ENCODE measurements at regions not wholly inside any gene's neighbourhood (a gene's known extent, or its start where the extent isn't known, plus 50 kb on each side); places are given as distances from the start of the nearest gene placed in this dataset.
A peak's percentile ranks its signal among the peaks of the same experiment; 100 is the strongest.
"Not testable (repeated sequence)": the region's sequence is repeated elsewhere in the genome, so short reads cannot be mapped to it uniquely, and the experiment has no call there.

- ATAC-seq (no peak), DNase-seq (no peak)
Measured at GRCh38 chr4:140249351-140249750, 95.4 kb upstream of the MAML3 start.

GRCh38 chr4:140247237-140247636 lies 93.3 kb upstream of the MAML3 start:
- DNase-seq (no peak), ATAC-seq (no peak)

DNA sequence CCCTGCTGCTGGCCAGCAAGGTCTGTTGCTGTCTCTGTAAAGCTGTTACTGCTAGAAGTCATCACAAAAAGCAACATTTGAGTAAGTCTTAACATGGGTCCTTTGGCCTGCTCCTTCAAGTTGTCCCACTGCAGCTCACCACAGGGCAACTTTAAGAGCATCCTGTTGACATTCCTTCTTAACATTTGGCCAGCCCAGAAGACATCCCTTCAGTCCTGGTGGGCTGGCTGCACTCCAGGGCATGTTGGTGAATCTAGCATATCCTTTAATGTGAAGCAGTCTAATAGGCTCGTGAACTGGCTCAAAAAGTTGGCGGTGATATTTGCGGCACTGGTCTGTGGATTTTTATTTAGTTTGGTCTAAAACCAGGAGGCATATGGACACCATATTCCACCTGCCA lies 92.2 kb upstream of the MAML3 start:
- ATAC-seq (no peak), DNase-seq (no peak)

- ATAC-seq (no peak), DNase-seq (no peak)
Measured at GRCh38 chr4:140244328-140244727, 90.3 kb upstream of the MAML3 start.

- ATAC-seq (peak; percentile 78), DNase-seq (no peak)
Measured at GRCh38 chr4:140243278-140243753, 89.3 kb upstream of the MAML3 start.

- ATAC-seq (peak; percentile 37), DNase-seq (no peak)
Measured at GRCh38 chr4:140242357-140243277, 88.6 kb upstream of the MAML3 start.

GRCh38 chr4:140240237-140240636 lies 86.3 kb upstream of the MAML3 start:
- DNase-seq: no peak
- ATAC-seq: no peak

DNA sequence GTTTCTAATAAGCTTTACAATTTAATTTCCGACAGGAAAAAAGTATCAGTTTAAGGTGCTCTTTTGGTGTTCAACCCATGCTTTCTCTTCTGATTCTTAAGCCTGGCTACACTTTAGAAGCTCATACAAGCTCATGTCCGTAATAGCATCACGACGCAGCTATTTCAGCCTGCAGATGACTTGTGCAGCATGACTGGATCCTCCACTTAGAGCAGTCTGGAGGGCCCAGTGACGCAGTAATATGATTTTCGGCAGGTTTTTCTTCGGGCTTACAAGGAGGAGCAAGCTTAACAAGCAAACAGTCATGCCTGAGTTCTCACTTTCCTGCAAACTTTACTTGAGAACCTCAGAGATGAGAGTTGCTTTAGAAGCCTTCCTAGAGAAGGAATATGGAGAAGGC lies 85.3 kb upstream of the MAML3 start:
- DNase-seq (no peak), ATAC-seq (no peak)

- ATAC-seq (no peak), DNase-seq (no peak)
Measured at GRCh38 chr4:140238351-140239056, 84.5 kb upstream of the MAML3 start.

DNA sequence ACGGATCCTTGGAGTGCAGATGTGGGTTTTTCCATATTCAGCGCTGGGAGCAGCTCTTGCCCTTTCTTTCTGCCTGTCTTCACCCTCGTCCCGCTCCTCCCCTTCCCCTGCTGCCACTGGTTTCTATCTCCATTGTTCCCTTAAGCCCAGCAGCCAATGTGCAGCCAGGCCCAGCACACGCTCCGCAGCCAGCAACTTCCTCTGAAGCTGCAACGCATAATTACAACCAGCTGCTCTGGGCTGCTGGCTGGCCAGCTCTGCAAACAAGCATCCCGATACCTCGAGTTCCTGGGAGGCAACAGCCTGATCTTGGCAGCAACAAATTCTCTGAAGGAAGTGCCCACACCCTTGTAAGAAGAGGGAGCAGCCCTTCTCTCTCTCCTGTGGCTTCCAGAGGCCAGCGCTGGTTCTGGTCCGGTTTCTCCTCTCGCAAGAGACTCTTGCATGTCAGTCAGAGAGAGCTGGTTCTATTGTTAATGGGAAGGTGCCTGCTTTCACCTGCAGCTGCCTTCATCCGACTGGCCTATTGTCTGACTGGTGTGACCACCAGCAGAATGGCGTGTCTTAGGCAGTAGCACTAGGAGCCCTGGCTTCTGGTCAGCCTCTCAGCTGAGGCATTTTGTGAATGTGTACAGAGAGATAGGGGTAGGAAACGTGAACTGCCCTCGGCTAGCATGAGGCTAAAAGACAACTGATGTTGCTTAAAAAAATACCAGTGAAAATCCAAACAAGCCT lies 83.8 kb upstream of the MAML3 start:
- DNase-seq (no peak), ATAC-seq (no peak)

DNA sequence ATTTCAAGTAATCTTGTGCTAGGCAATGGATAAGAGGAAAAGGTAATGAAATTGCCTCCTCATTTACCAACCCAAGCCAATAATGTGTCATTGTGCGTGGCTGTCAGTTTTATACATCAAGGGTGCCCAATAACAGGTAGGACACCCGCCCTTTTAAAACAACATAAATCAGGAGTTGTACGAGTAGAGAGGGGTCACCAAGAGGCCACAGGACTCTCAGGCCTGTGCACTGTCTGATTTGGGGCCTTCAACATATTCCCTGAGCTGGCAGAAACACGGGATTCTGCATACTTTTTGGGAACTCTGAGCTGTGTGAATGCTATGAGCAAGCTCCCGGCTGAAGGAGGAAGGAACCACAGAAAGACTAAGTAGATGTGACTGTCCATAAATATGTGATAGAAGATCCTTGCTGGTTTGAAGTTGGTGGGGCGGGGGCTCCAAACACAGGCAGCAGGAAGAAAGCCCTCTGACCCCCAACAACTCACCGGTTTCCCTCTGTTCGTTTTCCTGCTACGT lies 82.7 kb upstream of the MAML3 start:
- no peak for DNase-seq
- ATAC-seq: no peak

DNA sequence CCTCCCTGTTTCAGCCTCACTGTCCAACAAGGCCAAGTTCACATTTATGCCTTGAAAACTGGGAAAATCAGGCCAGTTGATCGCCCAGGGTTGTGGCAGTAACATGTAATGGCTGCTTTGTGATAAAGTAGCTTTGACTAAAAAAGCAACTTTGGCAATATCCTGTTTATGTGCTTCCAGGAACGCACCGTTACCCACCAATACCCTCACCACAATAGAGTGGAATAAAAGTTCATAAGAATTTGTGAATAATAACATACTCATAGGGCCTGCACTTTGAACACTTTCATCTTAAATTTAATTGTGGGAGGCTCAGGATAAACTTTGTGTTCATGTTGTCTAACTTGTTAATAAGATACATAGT lies 80.7 kb upstream of the MAML3 start:
- DNase-seq (no peak), ATAC-seq (peak; percentile 47)

DNA sequence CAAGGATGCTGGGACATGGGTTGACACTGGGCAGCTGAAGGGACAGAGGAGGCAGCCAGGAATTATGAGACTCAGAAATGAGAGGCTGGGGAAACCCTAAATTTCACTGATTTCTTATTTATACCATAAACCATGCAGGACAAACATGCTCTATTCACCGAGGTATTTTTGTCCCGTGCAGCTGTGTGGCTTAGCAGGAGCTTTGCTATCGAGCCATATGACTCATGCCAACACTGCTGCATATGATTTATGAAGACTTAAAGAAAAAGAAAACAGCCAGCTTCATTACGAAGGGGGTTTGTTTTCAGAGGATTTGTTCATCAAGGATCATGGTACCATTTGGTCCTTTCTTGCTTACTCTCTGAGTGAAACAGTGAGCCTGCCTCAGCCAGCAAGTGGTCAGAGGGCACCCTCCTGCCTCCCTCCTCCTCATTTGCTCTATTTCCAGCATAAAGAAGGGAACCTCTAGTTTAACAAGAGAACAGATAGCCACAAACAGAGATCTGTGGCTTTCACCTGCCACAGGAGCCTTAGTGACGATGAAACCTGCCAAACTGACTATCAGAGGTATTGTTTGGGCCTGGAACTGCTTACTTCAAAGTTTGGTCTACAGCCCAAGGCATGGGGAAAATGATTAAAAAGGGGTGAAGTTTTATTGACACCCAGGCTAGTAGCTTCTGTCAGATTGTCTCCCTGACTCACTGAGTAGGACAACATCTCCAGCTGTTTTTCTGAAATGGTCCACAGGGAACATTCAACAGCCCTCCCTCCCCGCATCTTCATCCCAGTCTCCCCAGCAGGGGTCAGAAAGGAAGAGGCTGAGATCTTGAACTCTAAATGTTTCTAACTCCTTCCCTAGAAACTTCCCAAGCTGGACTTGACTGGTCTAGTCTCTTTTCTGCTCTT lies 80.1 kb upstream of the MAML3 start:
- no peak for DNase-seq

DNA sequence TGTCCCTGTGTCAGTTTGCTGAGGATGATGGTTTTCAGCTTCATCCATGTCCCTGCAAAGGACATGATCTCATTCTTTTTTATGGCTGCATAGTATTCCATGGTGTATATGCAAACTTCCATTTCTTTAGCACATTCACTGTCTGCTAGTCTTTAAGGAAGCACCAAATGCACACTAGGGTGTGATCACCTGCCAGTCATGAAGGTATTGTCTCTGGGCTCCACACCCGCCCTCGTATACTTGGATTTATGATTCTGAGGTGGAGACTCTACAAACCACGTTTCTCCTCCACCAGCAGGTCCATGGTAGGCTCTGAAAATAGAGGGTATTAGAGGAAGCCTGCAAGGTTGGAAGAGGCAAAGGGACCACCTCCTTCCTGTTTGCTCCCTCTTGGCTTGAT lies 75.9 kb upstream of the MAML3 start:
- no peak for DNase-seq
- ATAC-seq: no peak

More for the DNA sequence above, 80.1 kb upstream of the MAML3 start:
- ATAC-seq: peak; percentile 53

DNA sequence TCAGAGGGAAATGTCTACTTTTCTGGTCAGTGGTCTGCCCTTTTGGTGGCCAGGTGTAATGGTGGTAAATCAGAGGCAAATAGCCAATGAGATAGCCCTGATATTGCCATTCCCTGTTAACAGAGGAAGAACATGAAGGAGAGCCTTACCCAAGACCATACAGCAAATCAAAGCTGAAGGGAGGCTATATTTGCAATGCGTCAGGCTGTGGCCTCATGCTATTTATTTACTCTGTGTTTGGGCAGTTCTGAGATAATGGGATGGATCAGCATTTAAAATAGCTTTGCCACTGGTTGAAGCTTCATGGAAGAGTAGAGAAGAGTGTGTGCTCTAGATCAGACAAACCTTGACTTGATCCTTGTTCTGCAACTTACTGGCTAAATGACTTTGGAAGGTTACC lies 73.3 kb upstream of the MAML3 start:
- no peak for ATAC-seq
- DNase-seq: no peak

DNA sequence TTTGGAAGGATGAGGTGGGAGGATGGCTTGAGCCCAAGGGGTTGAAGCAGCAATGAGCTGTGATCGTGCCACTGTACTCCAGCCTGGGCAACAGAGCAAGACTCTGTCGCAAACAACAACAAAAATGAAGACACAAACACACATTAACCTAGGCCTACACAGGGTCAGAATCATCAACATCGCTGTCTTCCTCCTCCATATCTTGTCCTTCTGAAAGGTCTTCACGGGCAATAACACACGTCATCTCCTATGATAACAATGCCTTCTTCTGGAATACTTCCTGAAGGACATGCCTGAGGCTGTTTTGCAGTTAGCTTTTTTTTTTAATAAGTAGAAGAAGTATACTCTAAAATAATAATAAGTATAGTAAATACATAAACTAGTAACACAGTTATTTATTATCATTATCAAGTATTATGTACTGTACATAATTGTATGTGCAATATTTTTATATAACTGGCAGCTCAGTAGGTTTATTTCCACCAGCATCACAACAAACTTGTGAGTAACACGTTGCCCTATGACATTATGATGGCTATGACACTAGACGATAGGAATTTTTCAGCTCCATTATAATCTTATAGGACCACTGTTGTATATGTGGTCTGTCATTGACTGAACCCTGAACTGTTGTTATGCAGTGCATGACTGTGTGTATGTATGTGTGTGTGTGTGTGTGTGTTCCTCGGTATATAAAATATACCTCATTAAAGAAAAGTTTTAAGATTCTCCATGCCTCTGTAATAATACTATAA lies 69.2 kb upstream of the MAML3 start:
- DNase-seq (no peak), ATAC-seq (no peak)

- ATAC-seq (no peak), DNase-seq (no peak)
Measured at GRCh38 chr4:140222171-140222570, 68.2 kb upstream of the MAML3 start.

GRCh38 chr4:140220058-140220457 lies 66.1 kb upstream of the MAML3 start:
- no peak for ATAC-seq
- DNase-seq: no peak

DNA sequence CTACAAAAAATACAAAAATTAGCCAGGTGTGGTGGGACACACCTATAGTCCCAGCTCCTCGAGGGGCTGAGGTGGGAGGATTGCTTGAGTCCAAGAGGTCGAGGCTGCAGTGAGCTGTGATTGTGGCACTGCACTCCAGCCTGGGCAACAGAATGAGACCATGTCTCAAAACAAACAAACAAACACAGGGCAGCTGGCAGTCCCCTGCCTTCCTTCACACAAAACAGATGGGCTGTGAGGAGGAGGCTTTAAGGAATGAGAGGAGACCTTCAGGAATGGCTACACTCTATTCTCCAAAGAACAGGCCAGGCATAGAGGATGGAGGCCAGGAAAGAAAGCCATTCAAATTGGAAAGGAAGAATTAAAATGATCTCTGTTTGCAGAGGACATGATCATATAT lies 65.6 kb upstream of the MAML3 start:
- DNase-seq (no peak), ATAC-seq (no peak)

GRCh38 chr4:140219070-140219469 lies 65.1 kb upstream of the MAML3 start:
- ATAC-seq: not testable (repeated sequence)

GRCh38 chr4:140213749-140214148 lies 59.8 kb upstream of the MAML3 start:
- DNase-seq (peak; percentile 11), ATAC-seq (peak; percentile 77)

More at GRCh38 chr4:140219070-140219469, 65.1 kb upstream of the MAML3 start:
- DNase-seq: not testable (repeated sequence)

Data from stimulated activated naive CD8-positive, alpha-beta T cell treated with anti-CD3 and anti-CD28 coated beads, Interleukin-15, Interleukin-2, amounts not matched to agents 100 U/mL and 50 U/mL, for 24 hours (primary cell).